ENCODE measurements at regions not wholly inside any gene's neighbourhood (a gene's known extent, or its start where the extent isn't known, plus 50 kb on each side); places are given as distances from the start of the nearest gene placed in this dataset.

DNA sequence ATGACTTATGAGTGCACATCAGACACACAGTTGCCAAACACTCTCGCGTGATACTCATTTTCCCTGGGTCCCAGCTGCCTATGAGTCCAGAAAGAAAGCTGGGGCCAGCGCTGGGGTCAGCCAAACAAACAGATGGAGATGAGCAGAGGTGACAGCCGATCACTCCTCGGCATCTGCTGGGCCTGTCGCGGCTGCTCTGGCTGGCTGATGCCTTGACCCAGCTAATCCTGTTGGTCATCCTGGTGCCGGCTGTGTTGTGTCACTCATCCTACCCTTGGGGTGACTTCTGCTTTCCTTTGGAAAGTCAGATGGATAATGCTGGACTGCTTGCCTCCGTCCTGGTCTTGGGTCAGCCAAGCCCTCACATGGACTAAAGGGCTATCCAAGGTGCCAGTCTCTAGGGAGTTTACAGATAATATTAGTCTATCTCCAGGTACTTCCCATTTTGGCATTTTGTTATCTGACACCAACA, 105.3 kb upstream of the PDZRN3 start (continued):
- TF ChIP-seq, protein P1, sequence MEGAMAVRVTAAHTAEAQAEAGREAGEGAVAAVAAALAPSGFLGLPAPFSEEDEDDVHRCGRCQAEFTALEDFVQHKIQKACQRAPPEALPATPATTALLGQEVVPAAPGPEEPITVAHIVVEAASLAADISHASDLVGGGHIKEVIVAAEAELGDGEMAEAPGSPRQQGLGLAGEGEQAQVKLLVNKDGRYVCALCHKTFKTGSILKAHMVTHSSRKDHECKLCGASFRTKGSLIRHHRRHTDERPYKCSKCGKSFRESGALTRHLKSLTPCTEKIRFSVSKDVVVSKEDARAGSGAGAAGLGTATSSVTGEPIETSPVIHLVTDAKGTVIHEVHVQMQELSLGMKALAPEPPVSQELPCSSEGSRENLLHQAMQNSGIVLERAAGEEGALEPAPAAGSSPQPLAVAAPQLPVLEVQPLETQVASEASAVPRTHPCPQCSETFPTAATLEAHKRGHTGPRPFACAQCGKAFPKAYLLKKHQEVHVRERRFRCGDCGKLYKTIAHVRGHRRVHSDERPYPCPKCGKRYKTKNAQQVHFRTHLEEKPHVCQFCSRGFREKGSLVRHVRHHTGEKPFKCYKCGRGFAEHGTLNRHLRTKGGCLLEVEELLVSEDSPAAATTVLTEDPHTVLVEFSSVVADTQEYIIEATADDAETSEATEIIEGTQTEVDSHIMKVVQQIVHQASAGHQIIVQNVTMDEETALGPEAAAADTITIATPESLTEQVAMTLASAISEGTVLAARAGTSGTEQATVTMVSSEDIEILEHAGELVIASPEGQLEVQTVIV (IDR thresholded peaks at IDR 0.05; ENCODE audit: borderline replicate concordance, partially characterized antibody), result no peak
- TF ChIP-seq RAD51 (IDR thresholded peaks at IDR 0.05), result no peak
- no peak for TF ChIP-seq JUNB (IDR thresholded peaks at IDR 0.05)
- TF ChIP-seq EED (IDR thresholded peaks at IDR 0.05; ENCODE audit: low read depth), result no peak
- no peak for TF ChIP-seq SUPT20H (IDR thresholded peaks at IDR 0.05; ENCODE audit: borderline replicate concordance, control insufficient read depth, low read depth, low read length)
- no peak for TF ChIP-seq SMC3 (IDR thresholded peaks at IDR 0.05; ENCODE audit: borderline replicate concordance, low read length)

DNA sequence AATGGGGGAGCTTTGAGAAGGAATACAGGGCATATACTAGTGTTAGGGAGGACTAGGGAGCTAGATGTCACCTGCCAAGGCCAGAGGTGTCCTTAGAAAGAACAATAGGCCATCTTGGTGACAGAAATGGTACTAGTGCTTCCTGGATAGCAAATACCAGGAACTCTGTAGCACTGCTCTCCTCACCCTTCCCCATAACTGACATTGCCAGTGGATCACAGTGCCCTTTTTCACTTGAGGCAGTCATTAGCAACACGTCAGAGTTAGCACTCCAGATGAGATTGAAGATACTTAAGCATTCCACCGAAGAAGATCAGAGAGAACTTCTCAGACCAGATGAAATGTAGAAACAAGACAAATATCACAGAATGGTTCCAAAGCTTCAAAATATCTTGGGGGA, 103.1 kb upstream of the PDZRN3 start:
- no peak overlapping the region for H3K4me2 ChIP-seq (ENCODE audit: control insufficient read depth, insufficient read depth)
- FAIRE-seq, result no peak
- ChIA-PET SMC1A (ENCODE audit: uncharacterized antibody, unreplicated experiment) (no interaction called here), CTCF (interaction anchor here (0.6 kb wide), 1 partner anchor 30 kb away, joined by 3 read pairs; no protein-coding TSS in a partner anchor), RAD21 (ENCODE audit: unreplicated experiment) (no interaction called here), POLR2A (no interaction called here)
- in situ Hi-C loops (cut with MboI), result no loop called here
- H3K9ac ChIP-seq (ENCODE audit: control insufficient read depth, insufficient read depth, low read length), result no peak overlapping the region
- no peak for TF ChIP-seq RBBP5 (conservative IDR thresholded peaks at IDR 0.05)
- TF ChIP-seq, protein P2, sequence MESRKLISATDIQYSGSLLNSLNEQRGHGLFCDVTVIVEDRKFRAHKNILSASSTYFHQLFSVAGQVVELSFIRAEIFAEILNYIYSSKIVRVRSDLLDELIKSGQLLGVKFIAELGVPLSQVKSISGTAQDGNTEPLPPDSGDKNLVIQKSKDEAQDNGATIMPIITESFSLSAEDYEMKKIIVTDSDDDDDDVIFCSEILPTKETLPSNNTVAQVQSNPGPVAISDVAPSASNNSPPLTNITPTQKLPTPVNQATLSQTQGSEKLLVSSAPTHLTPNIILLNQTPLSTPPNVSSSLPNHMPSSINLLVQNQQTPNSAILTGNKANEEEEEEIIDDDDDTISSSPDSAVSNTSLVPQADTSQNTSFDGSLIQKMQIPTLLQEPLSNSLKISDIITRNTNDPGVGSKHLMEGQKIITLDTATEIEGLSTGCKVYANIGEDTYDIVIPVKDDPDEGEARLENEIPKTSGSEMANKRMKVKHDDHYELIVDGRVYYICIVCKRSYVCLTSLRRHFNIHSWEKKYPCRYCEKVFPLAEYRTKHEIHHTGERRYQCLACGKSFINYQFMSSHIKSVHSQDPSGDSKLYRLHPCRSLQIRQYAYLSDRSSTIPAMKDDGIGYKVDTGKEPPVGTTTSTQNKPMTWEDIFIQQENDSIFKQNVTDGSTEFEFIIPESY (IDR thresholded peaks at IDR 0.05), result no peak
- no peak for TF ChIP-seq FOS (IDR thresholded peaks at IDR 0.05; ENCODE audit: borderline replicate concordance, extremely low read depth, insufficient read length)
- TF ChIP-seq, protein P3, sequence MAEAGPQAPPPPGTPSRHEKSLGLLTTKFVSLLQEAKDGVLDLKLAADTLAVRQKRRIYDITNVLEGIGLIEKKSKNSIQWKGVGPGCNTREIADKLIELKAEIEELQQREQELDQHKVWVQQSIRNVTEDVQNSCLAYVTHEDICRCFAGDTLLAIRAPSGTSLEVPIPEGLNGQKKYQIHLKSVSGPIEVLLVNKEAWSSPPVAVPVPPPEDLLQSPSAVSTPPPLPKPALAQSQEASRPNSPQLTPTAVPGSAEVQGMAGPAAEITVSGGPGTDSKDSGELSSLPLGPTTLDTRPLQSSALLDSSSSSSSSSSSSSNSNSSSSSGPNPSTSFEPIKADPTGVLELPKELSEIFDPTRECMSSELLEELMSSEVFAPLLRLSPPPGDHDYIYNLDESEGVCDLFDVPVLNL (IDR thresholded peaks at IDR 0.05; ENCODE audit: low read depth, low read length), result no peak
- TF ChIP-seq ZBED1 (IDR thresholded peaks at IDR 0.05; ENCODE audit: borderline replicate concordance), result no peak
- no peaks in the 10 kb centered on the region for H3K79me2 ChIP-seq (ENCODE audit: control insufficient read depth, insufficient read depth, low read length)
- H3K36me3 ChIP-seq (ENCODE audit: control insufficient read depth in 2 of 2, insufficient read depth in 2 of 2, low read length in 1 of 2), result no peaks in the 10 kb centered on the region
- no peaks in the 10 kb centered on the region for H3K27me3 ChIP-seq (replicated peaks in 1 of 2; ENCODE audit: control insufficient read depth in 2 of 2, insufficient read depth in 2 of 2, low read length in 1 of 2)
- 38% methylated on average over 2 of the region's 2 CpGs for WGBS (ENCODE audit: insufficient coverage, insufficient replicate concordance, low lambda C conversion rate, missing lambda C conversion rate)
- H2AFZ ChIP-seq (ENCODE audit: control insufficient read depth, low read depth, low read length), result no peak overlapping the region
- no peak for DNase-seq (ENCODE audit: low read depth, low spot score)
- H3K9me3 ChIP-seq (replicated peaks; ENCODE audit: control insufficient read depth, insufficient read depth, low read length), result no peaks in the 10 kb centered on the region
- no peak overlapping the region for H3K27ac ChIP-seq (ENCODE audit: control insufficient read depth, insufficient read depth)
- no TSS peak for BruUV-seq (replicated peaks)
- H4K20me1 ChIP-seq (ENCODE audit: control insufficient read depth, insufficient read depth), result no peaks in the 10 kb centered on the region
- intact Hi-C loops (cut with micrococcal nuclease; ENCODE audit: unreplicated experiment), result no loop called here
- ATAC-seq, result no peak
- no peaks in the 10 kb centered on the region for H3K4me1 ChIP-seq (ENCODE audit: control insufficient read depth, insufficient read depth, low read length)
- H3K4me3 ChIP-seq, result no peak overlapping the region

Data from GM12878 (cell line).